GM12872 (cell line): ENCODE measurements at regions not wholly inside any gene's neighbourhood (a gene's known extent, or its start where the extent isn't known, plus 50 kb on each side); places are given as distances from the start of the nearest gene placed in this dataset.

Experiments used
- CTCF ChIP-seq: IDR thresholded peaks from 3 replicates; pipeline ENCODE4 v1.5.1; 2011; ENCODE audit warnings: low read depth, mild to moderate bottlenecking, low read length, moderate library complexity; ENCODE audit not compliant: insufficient read depth

- no peak for TF ChIP-seq CTCF
These were observed 569.3 kb downstream of the TDRD15 start for GRCh38 chr2:21693081-21693480.

GRCh38 chr2:21694079-21694878 lies 570.5 kb downstream of the TDRD15 start:
- TF ChIP-seq CTCF, result no peak

GRCh38 chr2:21696900-21697299 lies 573.1 kb downstream of the TDRD15 start:
- no peak for TF ChIP-seq CTCF

GRCh38 chr2:21700644-21701043 lies 576.9 kb downstream of the TDRD15 start:
- TF ChIP-seq CTCF, result no peak

GRCh38 chr2:21710031-21710430 lies 586.3 kb downstream of the TDRD15 start:
- no peak for TF ChIP-seq CTCF

GRCh38 chr2:21710496-21710895 lies 586.7 kb downstream of the TDRD15 start:
- TF ChIP-seq CTCF, result no peak

- no peak for TF ChIP-seq CTCF
These were observed 592.1 kb downstream of the TDRD15 start for GRCh38 chr2:21715887-21716286.
